ENCODE measurements at regions not wholly inside any gene's neighbourhood (a gene's known extent, or its start where the extent isn't known, plus 50 kb on each side); places are given as distances from the start of the nearest gene placed in this dataset.
A peak's percentile ranks its signal among the peaks of the same experiment; 100 is the strongest.

GRCh38 chr5:167765352-167765751 lies 526.1 kb upstream of the WWC1 start:
- no peak for DNase-seq (ENCODE audit: low read depth in 4 of 4, low spot score in 3 of 4)

GRCh38 chr5:167766957-167767356 lies 524.5 kb upstream of the WWC1 start:
- DNase-seq (ENCODE audit: low read depth in 4 of 4, low spot score in 3 of 4): no peak

- DNase-seq (ENCODE audit: low read depth in 4 of 4, low spot score in 3 of 4): no peak
Measured at GRCh38 chr5:167767795-167768194, 523.6 kb upstream of the WWC1 start.

GRCh38 chr5:167769846-167770413 lies 521.5 kb upstream of the WWC1 start:
- DNase-seq (ENCODE audit: low read depth in 4 of 4, low spot score in 3 of 4): no peak

- DNase-seq (ENCODE audit: low read depth in 4 of 4, low spot score in 3 of 4): no peak
Measured at GRCh38 chr5:167770461-167770860, 521.0 kb upstream of the WWC1 start.

GRCh38 chr5:167771571-167771970 lies 519.9 kb upstream of the WWC1 start:
- no peak for DNase-seq (ENCODE audit: low read depth in 4 of 4, low spot score in 3 of 4)

- DNase-seq (ENCODE audit: low read depth in 4 of 4, low spot score in 3 of 4): no peak
Measured at GRCh38 chr5:167773668-167774301, 517.7 kb upstream of the WWC1 start.

GRCh38 chr5:167777746-167778145 lies 513.7 kb upstream of the WWC1 start:
- DNase-seq (ENCODE audit: low read depth in 4 of 4, low spot score in 3 of 4): no peak

GRCh38 chr5:167778228-167778627 lies 513.2 kb upstream of the WWC1 start:
- no peak for DNase-seq (ENCODE audit: low read depth in 4 of 4, low spot score in 3 of 4)

- DNase-seq (ENCODE audit: low read depth in 4 of 4, low spot score in 3 of 4): no peak
Measured at GRCh38 chr5:167779644-167780043, 511.8 kb upstream of the WWC1 start.

GRCh38 chr5:167780177-167780576 lies 511.3 kb upstream of the WWC1 start:
- DNase-seq (ENCODE audit: low read depth in 4 of 4, low spot score in 3 of 4): no peak

- peak in 2 of 4 donors; percentile 4 to 13 for DNase-seq (ENCODE audit: low read depth in 4 of 4, low spot score in 3 of 4)
Measured at GRCh38 chr5:167783145-167783817, 508.2 kb upstream of the WWC1 start.

- DNase-seq (ENCODE audit: low read depth in 4 of 4, low spot score in 3 of 4): no peak
Measured at GRCh38 chr5:167785106-167785505, 506.3 kb upstream of the WWC1 start.

GRCh38 chr5:167785901-167786300 lies 505.5 kb upstream of the WWC1 start:
- no peak for DNase-seq (ENCODE audit: low read depth in 4 of 4, low spot score in 3 of 4)

- DNase-seq (ENCODE audit: low read depth in 4 of 4, low spot score in 3 of 4): no peak
Measured at GRCh38 chr5:167786871-167787578, 504.4 kb upstream of the WWC1 start.

- DNase-seq (ENCODE audit: low read depth in 4 of 4, low spot score in 3 of 4): no peak
Measured at GRCh38 chr5:167790045-167790444, 501.4 kb upstream of the WWC1 start.

- DNase-seq (ENCODE audit: low read depth in 4 of 4, low spot score in 3 of 4): no peak
Measured at GRCh38 chr5:167790462-167791260, 500.8 kb upstream of the WWC1 start.

- no peak for DNase-seq (ENCODE audit: low read depth in 4 of 4, low spot score in 3 of 4)
Measured at GRCh38 chr5:167792514-167792913, 498.9 kb upstream of the WWC1 start.

- no peak for DNase-seq (ENCODE audit: low read depth in 4 of 4, low spot score in 3 of 4)
Measured at GRCh38 chr5:167793700-167794099, 497.7 kb upstream of the WWC1 start.

- no peak for DNase-seq (ENCODE audit: low read depth in 4 of 4, low spot score in 3 of 4)
Measured at GRCh38 chr5:167794121-167794520, 497.3 kb upstream of the WWC1 start.

- DNase-seq (ENCODE audit: low read depth in 4 of 4, low spot score in 3 of 4): no peak
Measured at GRCh38 chr5:167796672-167797071, 494.8 kb upstream of the WWC1 start.
